Esophagus muscularis mucosa (tissue), 4 donors: ENCODE measurements at regions not wholly inside any gene's neighbourhood (a gene's known extent, or its start where the extent isn't known, plus 50 kb on each side); places are given as distances from the start of the nearest gene placed in this dataset.
A peak's percentile ranks its signal among the peaks of the same experiment; 100 is the strongest.

Experiments
- DNase-seq: peaks from one replicate; pipeline ENCODE4 v3.0.0-alpha.2; 2017; ENCODE audit errors: extremely low spot score
- H3K27ac ChIP-seq, 4 donors: fragments of 200-600 bp; sonication (generic); replicated peaks in 1 of 4; 1 replicate in 3 of 4; 2 replicates in 1 of 4; pipeline ENCODE4 v1.5.1; 2016 to 2019; ENCODE audit warnings: mild to moderate bottlenecking in 1 of 4
- H3K27me3 ChIP-seq, 4 donors: fragments of 200-600 bp; sonication (generic); one replicate each; pipeline versions ENCODE4 v1.5.1 to v1.6.0; 2016 to 2019
- H3K36me3 ChIP-seq, 4 donors: fragments of 200-600 bp; sonication (generic); one replicate each; pipeline ENCODE4 v1.5.1; 2016 to 2019
- H3K4me1 ChIP-seq, 4 donors: fragments of 200-600 bp; sonication (generic); one replicate each; pipeline ENCODE4 v1.5.1; 2016 to 2019
- H3K4me3 ChIP-seq, 4 donors: fragments of 200-600 bp; sonication (generic); 1 replicate in 2 of 4; 2 replicates in 2 of 4; pipeline ENCODE4 v1.5.1; 2016 to 2019; ENCODE audit warnings: mild to moderate bottlenecking in 4 of 4, moderate library complexity in 1 of 4
- H3K9me3 ChIP-seq, 4 donors: fragments of 200-600 bp; sonication (generic); 1 replicate in 3 of 4; 2 replicates in 1 of 4; pipeline ENCODE4 v1.5.1; 2016 to 2019
- CTCF ChIP-seq, 3 experiments: fragments of 200-600 bp in 2 of 3; fragments of 450-650 bp in 1 of 3; sonication (generic) in 2 of 3; IDR thresholded peaks; one replicate each; pipeline ENCODE4 v1.5.1; 2017 to 2019; ENCODE audit warnings: antibody characterized with exemption in 3 of 3, mild to moderate bottlenecking in 2 of 3, moderate library complexity in 1 of 3
- EP300 ChIP-seq: sonication (generic); formaldehyde crosslinking; IDR thresholded peaks from one replicate; pipeline ENCODE4 v1.6.1; 2017; ENCODE audit warnings: antibody characterized with exemption
- POLR2A ChIP-seq: fragments of 450-650 bp; IDR thresholded peaks from one replicate; pipeline ENCODE4 v1.6.1; 2017; ENCODE audit warnings: antibody characterized with exemption, moderate library complexity, mild to moderate bottlenecking, low read depth
- POLR2AphosphoS5 ChIP-seq, 2 donors: sonication (generic); formaldehyde crosslinking; IDR thresholded peaks; one replicate each; pipeline ENCODE4 v1.6.1; 2017; ENCODE audit warnings: antibody characterized with exemption in 2 of 2
- WGBS: methylation state at CpG from one replicate; pipeline ENCODE4 v1.1.5; 2018; 5-methylcytosine and 5-hydroxymethylcytosine counted together
- intact Hi-C: fragments of 100-400 bp; cut with DNase I; formaldehyde crosslinking; loops from one replicate; pipeline ENCODE4 v1.15.1; 2023

GRCh38 chr7:25069900-25070443, 55.1 kb downstream of the CYCS start:
- Histone ChIP-seq H3K4me1 (peaks cover 0 to 10% (median 7%) of the 10 kb centered on the region in 4 donors), H3K4me3 (peak overlapping the region; percentile 30 to 41 (median 33)), H3K27ac (no peak overlapping the region), H3K36me3 (no peaks in the 10 kb centered on the region), H3K27me3 (no peaks in the 10 kb centered on the region), H3K9me3 (no peaks in the 10 kb centered on the region)
- DNase-seq: no peak
- 24% methylated on average over 11 of the region's 11 CpGs for WGBS
- intact Hi-C loops: loop anchor here (2.0 to 5.0 kb wide), 3 partner anchors 88 to 257 kb away; partner anchors contain the start of gene OSBPL3
- no peak for TF ChIP-seq POLR2A
- TF ChIP-seq POLR2AphosphoS5 (IDR thresholded peaks at IDR 0.05): no peak
- TF ChIP-seq CTCF (IDR thresholded peaks at IDR 0.05): peak; percentile 74 to 90 (median 87)
- no peak for TF ChIP-seq EP300

- no peak overlapping the region for H3K27ac ChIP-seq
- H3K27me3 ChIP-seq: no peaks in the 10 kb centered on the region
- H3K36me3 ChIP-seq: no peaks in the 10 kb centered on the region
- H3K4me1 ChIP-seq: peaks cover 0 to 10% (median 7%) of the 10 kb centered on the region in 4 donors
- DNase-seq: peak; percentile 74
- no peak overlapping the region for H3K4me3 ChIP-seq
- WGBS: 83% methylated on average over 10 of the region's 10 CpGs
- intact Hi-C loops: loop anchor here (5.0 kb wide), 1 partner anchor 86 kb away; the partner anchor contains the start of gene OSBPL3
- no peaks in the 10 kb centered on the region for H3K9me3 ChIP-seq
- no peak for TF ChIP-seq POLR2A
- no peak for TF ChIP-seq EP300
Observed at GRCh38 chr7:25068502-25069213, 56.4 kb downstream of the CYCS start.

GRCh38 chr7:25067726-25068501, 57.1 kb downstream of the CYCS start:
- H3K9me3 ChIP-seq: no peaks in the 10 kb centered on the region
- no peaks in the 10 kb centered on the region for H3K27me3 ChIP-seq
- no peak overlapping the region for H3K27ac ChIP-seq
- H3K4me1 ChIP-seq: peaks cover 0 to 10% (median 7%) of the 10 kb centered on the region in 4 donors
- 74% methylated on average over 6 of the region's 6 CpGs for WGBS
- no peak for TF ChIP-seq POLR2AphosphoS5 (IDR thresholded peaks at IDR 0.05)
- no peak for TF ChIP-seq POLR2A
- TF ChIP-seq CTCF (IDR thresholded peaks at IDR 0.05): no peak
- no peak for TF ChIP-seq EP300
- no peak overlapping the region for H3K4me3 ChIP-seq
- intact Hi-C loops: loop anchor here (5.0 kb wide), 1 partner anchor 86 kb away; the partner anchor contains the start of gene OSBPL3
- H3K36me3 ChIP-seq: no peaks in the 10 kb centered on the region
- no peak for DNase-seq

GRCh38 chr7:25066253-25066652, 58.8 kb downstream of the CYCS start:
- H3K9me3 ChIP-seq: no peaks in the 10 kb centered on the region
- H3K27me3 ChIP-seq: no peaks in the 10 kb centered on the region
- peaks cover 0 to 10% (median 7%) of the 10 kb centered on the region in 4 donors for H3K4me1 ChIP-seq
- no peak overlapping the region for H3K27ac ChIP-seq
- intact Hi-C loops: loop anchor here (5.0 kb wide), 1 partner anchor 84 kb away; the partner anchor contains the start of gene OSBPL3
- no peaks in the 10 kb centered on the region for H3K36me3 ChIP-seq
- no peak overlapping the region for H3K4me3 ChIP-seq
- 100% methylated on average over 1 of the region's 1 CpG for WGBS
- peak; percentile 39 for DNase-seq
- TF ChIP-seq POLR2AphosphoS5 (IDR thresholded peaks at IDR 0.05) (no peak), POLR2A (no peak), EP300 (no peak), CTCF (IDR thresholded peaks at IDR 0.05) (no peak)

GRCh38 chr7:25062380-25062779, 62.7 kb downstream of the CYCS start:
- 71% methylated on average over 4 of the region's 4 CpGs for WGBS
- Histone ChIP-seq H3K4me3 (no peak overlapping the region), H3K9me3 (no peaks in the 10 kb centered on the region), H3K27ac (no peak overlapping the region), H3K4me1 (no peaks in the 10 kb centered on the region), H3K27me3 (peaks cover 0 to 7% (median 0%) of the 10 kb centered on the region in 4 donors), H3K36me3 (no peaks in the 10 kb centered on the region)
- TF ChIP-seq EP300 (no peak), POLR2AphosphoS5 (IDR thresholded peaks at IDR 0.05) (no peak), POLR2A (no peak), CTCF (IDR thresholded peaks at IDR 0.05) (no peak)
- no peak for DNase-seq
- intact Hi-C loops: no loop called here
